ENCODE measurements at regions not wholly inside any gene's neighbourhood (a gene's known extent, or its start where the extent isn't known, plus 50 kb on each side); places are given as distances from the start of the nearest gene placed in this dataset.

GRCh38 chr6:1544603-1545002 is 65.1 kb upstream of the FOXC1 start:
- H3K4me3 ChIP-seq (ENCODE audit: low read length): no peak overlapping the region
- DNase-seq: no peak
- H3K27ac ChIP-seq (ENCODE audit: low read depth, low read length): no peak overlapping the region
- Mint-ChIP-seq H3K27me3 (ENCODE audit: insufficient read depth) (no peaks in the 10 kb centered on the region), H3K36me3 (ENCODE audit: low read depth) (no peaks in the 10 kb centered on the region), H3K4me3 (no peak overlapping the region), H3K27ac (no peak overlapping the region), H3K9me3 (peaks cover 1% of the 10 kb centered on the region), H3K4me1 (no peaks in the 10 kb centered on the region)
- WGBS, 2 experiments (ENCODE audit: insufficient coverage in 1 of 2, insufficient read length in 1 of 2): 40 to 78% methylated on average over 1 to 2 of the region's 2 CpGs
- no peaks in the 10 kb centered on the region for H3K4me1 ChIP-seq (ENCODE audit: control insufficient read depth, insufficient read depth, low read length)
- H3K9ac ChIP-seq (ENCODE audit: extremely low read depth, low read length, poor library complexity, severe bottlenecking): no peak overlapping the region
- no peaks in the 10 kb centered on the region for H3K27me3 ChIP-seq (ENCODE audit: control insufficient read depth, insufficient read depth, low read length, poor library complexity, severe bottlenecking)
- H3K36me3 ChIP-seq (ENCODE audit: control insufficient read depth, insufficient read depth, low read length): no peaks in the 10 kb centered on the region
- no peak for TF ChIP-seq CTCF (conservative IDR thresholded peaks at IDR 0.05)
- H3K9me3 ChIP-seq (ENCODE audit: control insufficient read depth, low read length): peaks cover 4% of the 10 kb centered on the region

DNA sequence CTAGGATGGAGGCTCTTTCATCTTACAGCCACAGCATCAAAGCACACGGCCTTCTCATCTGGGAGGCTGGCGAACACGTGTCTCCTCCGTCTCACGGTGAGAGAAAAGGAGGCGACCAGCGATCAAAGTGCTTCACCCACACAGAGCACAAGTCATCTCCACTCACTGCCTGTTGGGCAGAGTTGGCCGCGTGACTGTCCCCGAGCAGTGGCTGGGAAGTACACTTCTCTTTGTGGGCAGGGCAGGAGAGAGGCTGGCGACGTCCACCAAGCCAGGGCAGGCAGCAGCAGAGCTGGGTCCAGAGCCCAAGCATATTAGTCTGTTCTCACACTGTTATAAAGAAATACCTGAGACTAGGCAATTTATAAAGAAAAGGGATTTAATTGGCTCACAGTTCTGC is 64.1 kb upstream of the FOXC1 start:
- no peaks in the 10 kb centered on the region for H3K27me3 ChIP-seq (ENCODE audit: control insufficient read depth, insufficient read depth, low read length, poor library complexity, severe bottlenecking)
- Mint-ChIP-seq H3K27me3 (ENCODE audit: insufficient read depth) (no peaks in the 10 kb centered on the region), H3K9me3 (peaks cover 1% of the 10 kb centered on the region), H3K4me3 (no peak overlapping the region), H3K4me1 (no peaks in the 10 kb centered on the region), H3K27ac (no peak overlapping the region), H3K36me3 (ENCODE audit: low read depth) (no peaks in the 10 kb centered on the region)
- peaks cover 4% of the 10 kb centered on the region for H3K9me3 ChIP-seq (ENCODE audit: control insufficient read depth, low read length)
- no peak for TF ChIP-seq CTCF (conservative IDR thresholded peaks at IDR 0.05)
- no peak overlapping the region for H3K4me3 ChIP-seq (ENCODE audit: low read length)
- no peaks in the 10 kb centered on the region for H3K4me1 ChIP-seq (ENCODE audit: control insufficient read depth, insufficient read depth, low read length)
- H3K9ac ChIP-seq (ENCODE audit: extremely low read depth, low read length, poor library complexity, severe bottlenecking): no peak overlapping the region
- 89% methylated on average over 12 of the region's 12 CpGs; no CpG with 5 or more reads in 1 of the 2 experiments for WGBS, 2 experiments (ENCODE audit: insufficient coverage in 1 of 2, insufficient read length in 1 of 2)
- no peak overlapping the region for H3K27ac ChIP-seq (ENCODE audit: low read depth, low read length)
- H3K36me3 ChIP-seq (ENCODE audit: control insufficient read depth, insufficient read depth, low read length): no peaks in the 10 kb centered on the region
- no peak for DNase-seq

- Histone ChIP-seq H3K4me1 (ENCODE audit: control insufficient read depth, insufficient read depth, low read length) (no peaks in the 10 kb centered on the region), H3K4me3 (ENCODE audit: low read length) (no peak overlapping the region), H3K27ac (ENCODE audit: low read depth, low read length) (no peak overlapping the region), H3K36me3 (ENCODE audit: control insufficient read depth, insufficient read depth, low read length) (no peaks in the 10 kb centered on the region), H3K9ac (ENCODE audit: extremely low read depth, low read length, poor library complexity, severe bottlenecking) (no peak overlapping the region), H3K27me3 (ENCODE audit: control insufficient read depth, insufficient read depth, low read length, poor library complexity, severe bottlenecking) (no peaks in the 10 kb centered on the region), H3K9me3 (ENCODE audit: control insufficient read depth, low read length) (peaks cover 4% of the 10 kb centered on the region)
- Mint-ChIP-seq H3K36me3 (ENCODE audit: low read depth) (no peaks in the 10 kb centered on the region), H3K4me3 (no peak overlapping the region), H3K27me3 (ENCODE audit: insufficient read depth) (no peaks in the 10 kb centered on the region), H3K9me3 (peaks cover 1% of the 10 kb centered on the region), H3K27ac (no peak overlapping the region), H3K4me1 (no peaks in the 10 kb centered on the region)
- TF ChIP-seq CTCF (conservative IDR thresholded peaks at IDR 0.05): no peak
- DNase-seq: no peak
- WGBS, 2 experiments (ENCODE audit: insufficient coverage in 1 of 2, insufficient read length in 1 of 2): 87 to 92% methylated on average over 3 to 8 of the region's 8 CpGs
These were observed 61.9 kb upstream of the FOXC1 start for GRCh38 chr6:1547785-1548184.
